B cell (primary cell): ENCODE measurements at regions not wholly inside any gene's neighbourhood (a gene's known extent, or its start where the extent isn't known, plus 50 kb on each side); places are given as distances from the start of the nearest gene placed in this dataset.

ENCODE experiments used
- ATAC-seq: fragments of 200-7000 bp; cut with Tn5 transposase; one replicate; pipeline ENCODE4 v1.10.0; 2021; ENCODE audit warnings: low read depth, mild to moderate bottlenecking, moderate number of reproducible peaks, moderate library complexity
- CTCF ChIA-PET: fragments of 350-600 bp; sonication (Branson Sonifier 250); formaldehyde crosslinking; loops from one replicate; lab custom pipeline; 2021; ENCODE audit warnings: antibody characterized with exemption, inconsistent platforms; lab: Charles Lee
- POLR2A ChIA-PET: fragments of 350-600 bp; sonication (Branson Sonifier 250); formaldehyde crosslinking; loops from one replicate; lab custom pipeline; 2021; ENCODE audit warnings: antibody characterized with exemption; lab: Charles Lee
- DNase-seq: peaks from one replicate; pipeline ENCODE4 v3.0.0; 2013
- H2AFZ ChIP-seq: 2 replicates; pipeline ENCODE4 v1.6.1; 2012; ENCODE audit warnings: mild to moderate bottlenecking, low read depth, low read length; ENCODE audit not compliant: insufficient read depth, poor library complexity, severe bottlenecking
- H3K27ac ChIP-seq, 2 donors: 1 replicate in 1 of 2; 2 replicates in 1 of 2; pipeline ENCODE4 v1.5.1; 2012 to 2013; ENCODE audit warnings: low read length in 2 of 2, mild to moderate bottlenecking in 2 of 2, moderate library complexity in 1 of 2
- H3K27me3 ChIP-seq, 4 experiments: fragments of 200-600 bp in 1 of 4; sonication (generic) in 1 of 4; replicated peaks in 1 of 4; 1 replicate in 2 of 4; 2 replicates in 2 of 4; pipeline versions ENCODE4 v1.6.1 to v1.7.0; 2013 to 2016; ENCODE audit warnings: low read length in 3 of 4, mild to moderate bottlenecking in 2 of 4, mixed read lengths in 1 of 4, moderate library complexity in 1 of 4; ENCODE audit not compliant: insufficient read depth in 4 of 4, control insufficient read depth in 3 of 4; ENCODE audit errors: control extremely low read depth in 1 of 4
- H3K36me3 ChIP-seq, 2 experiments: replicated peaks in 1 of 2; 1 replicate in 1 of 2; 2 replicates in 1 of 2; pipeline versions ENCODE4 v1.6.1 to v1.7.1; 2013; ENCODE audit warnings: low read length in 1 of 2; ENCODE audit not compliant: insufficient read depth in 2 of 2, control insufficient read depth in 1 of 2; ENCODE audit errors: control extremely low read depth in 1 of 2, extremely low read depth in 1 of 2
- H3K4me1 ChIP-seq, 2 donors: fragments of 200-600 bp in 1 of 2; sonication (generic) in 1 of 2; 1 replicate in 1 of 2; 2 replicates in 1 of 2; pipeline versions ENCODE4 v1.5.1 to v1.6.1; 2013 to 2017; ENCODE audit warnings: low read length in 2 of 2; ENCODE audit not compliant: control insufficient read depth in 2 of 2, insufficient read depth in 2 of 2
- H3K4me2 ChIP-seq: replicated peaks from 2 replicates; pipeline ENCODE3; 2012; ENCODE audit warnings: mild to moderate bottlenecking, low read depth, low read length; ENCODE audit not compliant: poor library complexity, severe bottlenecking
- H3K4me3 ChIP-seq, 5 experiments: fragments of 200-600 bp in 1 of 5; sonication (generic) in 1 of 5; 1 replicate in 3 of 5; 2 replicates in 2 of 5; pipeline versions ENCODE4 v1.5.1 to v1.7.0; 2011 to 2016; ENCODE audit warnings: low read length in 4 of 5, mild to moderate bottlenecking in 4 of 5, low read depth in 2 of 5, control low read depth in 1 of 5, moderate library complexity in 1 of 5; ENCODE audit not compliant: insufficient read depth in 1 of 5; ENCODE audit errors: control extremely low read depth in 1 of 5, extremely low read depth in 1 of 5
- H3K79me2 ChIP-seq: fragments of 200-600 bp; sonication (generic); one replicate; pipeline ENCODE4 v1.6.0; 2016; ENCODE audit warnings: low read length; ENCODE audit not compliant: control insufficient read depth, insufficient read depth
- H3K9ac ChIP-seq: fragments of 200-600 bp; sonication (generic); 2 replicates; pipeline ENCODE4 v1.6.1; 2017; ENCODE audit warnings: mild to moderate bottlenecking, low read length, moderate library complexity
- H3K9me3 ChIP-seq, 3 donors: one replicate each; pipeline versions ENCODE4 v1.6.1 to v1.7.1; 2013; ENCODE audit warnings: low read length in 2 of 3; ENCODE audit not compliant: control insufficient read depth in 2 of 3, insufficient read depth in 1 of 3; ENCODE audit errors: control extremely low read depth in 1 of 3
- H4K20me1 ChIP-seq: 2 replicates; pipeline ENCODE4 v1.6.0; 2012; ENCODE audit warnings: mild to moderate bottlenecking, low read length; ENCODE audit not compliant: insufficient read depth, control insufficient read depth, poor library complexity, severe bottlenecking
- H3K27ac Mint-ChIP-seq: one replicate; pipeline ENCODE4 v1.8.0; 2021; ENCODE audit warnings: mixed read lengths
- H3K27me3 Mint-ChIP-seq: one replicate; pipeline ENCODE4 v1.8.0; 2021; ENCODE audit warnings: mixed read lengths
- H3K4me1 Mint-ChIP-seq: one replicate; pipeline ENCODE4 v1.8.0; 2021; ENCODE audit warnings: mixed read lengths
- H3K4me3 Mint-ChIP-seq: one replicate; pipeline ENCODE4 v1.8.0; 2021; ENCODE audit warnings: mixed read lengths
- H3K9me3 Mint-ChIP-seq: one replicate; pipeline ENCODE4 v1.8.0; 2022; ENCODE audit warnings: mixed read lengths; ENCODE audit not compliant: insufficient read depth
- CTCF ChIP-seq: fragments of 200-600 bp; IDR thresholded peaks from one replicate; pipeline ENCODE4 v1.8.0; 2022; ENCODE audit warnings: antibody characterized with exemption, mild to moderate bottlenecking
- EZH2 ChIP-seq: IDR thresholded peaks from 2 replicates; pipeline ENCODE4 v1.6.1; 2012; ENCODE audit warnings: borderline replicate concordance, low read depth, mild to moderate bottlenecking, moderate library complexity, low read length; ENCODE audit not compliant: insufficient read depth, poor library complexity, severe bottlenecking
- WGBS: methylation state at CpG from one replicate; pipeline ENCODE4 v1.1.5; 2013; ENCODE audit warnings: missing lambda C conversion rate; ENCODE audit not compliant: insufficient coverage; 5-methylcytosine and 5-hydroxymethylcytosine counted together
- intact Hi-C: fragments of 100-400 bp; cut with micrococcal nuclease; formaldehyde crosslinking; loops from one replicate; pipeline ENCODE4 v1.10.0; 2022

GRCh38 chr11:92401520-92401919 is 176.9 kb downstream of the FAT3 start:
- H3K4me3 Mint-ChIP-seq = no peak overlapping the region
- POLR2A ChIA-PET = no interaction called here
- Histone ChIP-seq H3K4me1 (no peaks in the 10 kb centered on the region), H3K79me2 (no peaks in the 10 kb centered on the region), H3K27ac (no peak overlapping the region), H3K4me3 (no peak overlapping the region), H3K9me3 (no peaks in the 10 kb centered on the region), H4K20me1 (no peaks in the 10 kb centered on the region), H2AFZ (no peak overlapping the region), H3K4me2 (no peak overlapping the region), H3K27me3 (no peaks in the 10 kb centered on the region), H3K9ac (no peak overlapping the region), H3K36me3 (no peaks in the 10 kb centered on the region)
- intact Hi-C loops = no loop called here
- CTCF ChIA-PET = no interaction called here
- no peaks in the 10 kb centered on the region for H3K9me3 Mint-ChIP-seq
- DNase-seq (no peak), ATAC-seq (no peak)
- H3K27me3 Mint-ChIP-seq = no peaks in the 10 kb centered on the region
- no peak overlapping the region for H3K27ac Mint-ChIP-seq
- H3K4me1 Mint-ChIP-seq = no peaks in the 10 kb centered on the region
- TF ChIP-seq CTCF (no peak), EZH2 (no peak)

- H3K4me3 Mint-ChIP-seq = no peak overlapping the region
- Histone ChIP-seq H3K4me3 (no peak overlapping the region), H3K79me2 (no peaks in the 10 kb centered on the region), H3K9ac (no peak overlapping the region), H3K9me3 (no peaks in the 10 kb centered on the region), H3K4me2 (no peak overlapping the region), H2AFZ (no peak overlapping the region), H3K4me1 (no peaks in the 10 kb centered on the region), H3K36me3 (no peaks in the 10 kb centered on the region), H3K27me3 (no peaks in the 10 kb centered on the region), H4K20me1 (no peaks in the 10 kb centered on the region), H3K27ac (no peak overlapping the region)
- ATAC-seq = no peak
- no peak for TF ChIP-seq EZH2
- TF ChIP-seq CTCF = no peak
- no peak overlapping the region for H3K27ac Mint-ChIP-seq
- CTCF ChIA-PET = no interaction called here
- no peaks in the 10 kb centered on the region for H3K9me3 Mint-ChIP-seq
- no peak for DNase-seq
- H3K4me1 Mint-ChIP-seq = no peaks in the 10 kb centered on the region
- WGBS = 83% methylated on average over 2 of the region's 2 CpGs
- POLR2A ChIA-PET = no interaction called here
- no peaks in the 10 kb centered on the region for H3K27me3 Mint-ChIP-seq
- intact Hi-C loops = no loop called here
Measured at GRCh38 chr11:92406472-92406871, 181.9 kb downstream of the FAT3 start.
